HL-60 (cell line): ENCODE measurements at regions not wholly inside any gene's neighbourhood (a gene's known extent, or its start where the extent isn't known, plus 50 kb on each side); places are given as distances from the start of the nearest gene placed in this dataset.

Experiments
- DNase-seq, 2 experiments: peaks; one replicate each; pipeline ENCODE4 v3.0.0-alpha.2; 2010 to 2020; ENCODE audit warnings: low read depth in 1 of 2, low spot score in 1 of 2
- H3K27ac ChIP-seq: fragments of 250-450 bp; sonication (Bioruptor Pico); replicated peaks from 2 replicates; pipeline ENCODE4 v1.5.1; 2020; ENCODE audit warnings: mild to moderate bottlenecking, moderate library complexity
- H3K27me3 ChIP-seq: fragments of 250-450 bp; sonication (Bioruptor Pico); 2 replicates; pipeline ENCODE4 v1.5.1; 2021; ENCODE audit warnings: mild to moderate bottlenecking, moderate library complexity; ENCODE audit not compliant: insufficient read depth, poor library complexity, severe bottlenecking
- H3K4me3 ChIP-seq: replicated peaks from 2 replicates; pipeline ENCODE4 v1.5.1; 2011; ENCODE audit warnings: mild to moderate bottlenecking, control low read depth, low read length; ENCODE audit not compliant: insufficient read depth
- CTCF ChIP-seq: IDR thresholded peaks from one replicate; pipeline ENCODE4 v1.5.1; 2011; ENCODE audit warnings: low read length, control low read depth, inconsistent platforms; ENCODE audit not compliant: insufficient read depth
- GABPA ChIP-seq: IDR thresholded peaks from 2 replicates; pipeline ENCODE4 v1.6.1; 2012; ENCODE audit warnings: low read depth
- POLR2AphosphoS5 ChIP-seq: IDR thresholded peaks from 2 replicates; pipeline ENCODE4 v1.6.1; 2012; ENCODE audit warnings: low read depth
- REST ChIP-seq: IDR thresholded peaks from 2 replicates; pipeline ENCODE4 v1.6.1; 2012; ENCODE audit warnings: low read depth; ENCODE audit not compliant: insufficient replicate concordance
- SPI1 ChIP-seq: IDR thresholded peaks from 2 replicates; pipeline ENCODE4 v1.6.1; 2012; ENCODE audit warnings: low read depth, mild to moderate bottlenecking, borderline replicate concordance

- Histone ChIP-seq H3K4me3 (no peak overlapping the region), H3K27me3 (no peaks in the 10 kb centered on the region), H3K27ac (no peak overlapping the region)
- DNase-seq = no peak
- TF ChIP-seq GABPA (no peak), SPI1 (no peak), POLR2AphosphoS5 (no peak), REST (no peak), CTCF (no peak)
Observed at GRCh38 chr1:72570815-72571214, 288.5 kb upstream of the NEGR1 start.

GRCh38 chr1:72568113-72568512 is 285.8 kb upstream of the NEGR1 start:
- no peak overlapping the region for H3K27ac ChIP-seq
- TF ChIP-seq SPI1 (no peak), CTCF (no peak), POLR2AphosphoS5 (no peak), GABPA (no peak), REST (no peak)
- H3K4me3 ChIP-seq = no peak overlapping the region
- H3K27me3 ChIP-seq = no peaks in the 10 kb centered on the region
- DNase-seq = no peak

- Histone ChIP-seq H3K27me3 (no peaks in the 10 kb centered on the region), H3K4me3 (no peak overlapping the region), H3K27ac (no peak overlapping the region)
- DNase-seq = no peak
- TF ChIP-seq SPI1 (no peak), REST (no peak), GABPA (no peak), CTCF (no peak), POLR2AphosphoS5 (no peak)
Observed at GRCh38 chr1:72567521-72567920, 285.2 kb upstream of the NEGR1 start.
